HG02852 (cell line): ENCODE measurements at regions not wholly inside any gene's neighbourhood (a gene's known extent, or its start where the extent isn't known, plus 50 kb on each side); places are given as distances from the start of the nearest gene placed in this dataset.

ENCODE experiments used
- ATAC-seq: cut with Tn5 transposase; IDR thresholded peaks from one replicate; pipeline ENCODE4 v1.9.1; 2021; ENCODE audit warnings: mild to moderate bottlenecking, moderate library complexity; ENCODE audit not compliant: unreplicated experiment

DNA sequence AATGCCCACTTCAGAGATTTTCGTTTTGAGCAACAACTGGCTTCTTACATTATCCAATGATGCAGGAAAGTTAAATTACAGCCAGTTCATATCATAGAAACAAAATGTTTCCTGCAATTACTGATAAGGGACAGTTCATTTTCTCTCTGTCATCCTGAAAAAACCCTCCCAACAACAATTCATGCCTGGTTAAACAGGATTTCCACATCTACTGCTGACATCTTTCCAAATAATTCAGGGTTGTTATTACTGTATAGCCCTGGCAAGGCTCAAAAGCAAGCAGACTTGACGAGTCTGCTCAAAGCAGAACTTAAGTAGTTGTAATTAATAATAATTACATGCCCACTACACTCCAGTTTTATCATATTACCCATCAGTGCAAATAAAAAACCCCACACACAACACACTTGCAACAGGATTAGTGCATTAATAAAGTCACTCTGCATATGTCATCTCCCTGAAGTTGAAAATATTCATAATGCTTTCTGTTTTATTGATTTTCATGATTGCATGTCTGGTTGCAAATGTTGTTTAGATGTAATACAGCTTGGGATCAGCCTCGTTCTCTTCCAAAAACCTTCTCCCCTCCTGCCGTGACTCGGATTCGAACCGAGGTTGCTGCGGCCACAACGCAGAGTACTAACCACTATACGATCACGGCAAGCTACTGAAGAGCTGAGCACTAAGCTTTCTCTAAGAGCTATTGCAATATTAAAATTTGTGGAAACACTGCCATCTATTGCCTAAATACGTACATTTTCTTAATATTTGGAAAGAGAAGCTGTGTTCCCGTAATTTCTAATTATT lies 119.6 kb upstream of the NFIB start:
- ATAC-seq: no peak

DNA sequence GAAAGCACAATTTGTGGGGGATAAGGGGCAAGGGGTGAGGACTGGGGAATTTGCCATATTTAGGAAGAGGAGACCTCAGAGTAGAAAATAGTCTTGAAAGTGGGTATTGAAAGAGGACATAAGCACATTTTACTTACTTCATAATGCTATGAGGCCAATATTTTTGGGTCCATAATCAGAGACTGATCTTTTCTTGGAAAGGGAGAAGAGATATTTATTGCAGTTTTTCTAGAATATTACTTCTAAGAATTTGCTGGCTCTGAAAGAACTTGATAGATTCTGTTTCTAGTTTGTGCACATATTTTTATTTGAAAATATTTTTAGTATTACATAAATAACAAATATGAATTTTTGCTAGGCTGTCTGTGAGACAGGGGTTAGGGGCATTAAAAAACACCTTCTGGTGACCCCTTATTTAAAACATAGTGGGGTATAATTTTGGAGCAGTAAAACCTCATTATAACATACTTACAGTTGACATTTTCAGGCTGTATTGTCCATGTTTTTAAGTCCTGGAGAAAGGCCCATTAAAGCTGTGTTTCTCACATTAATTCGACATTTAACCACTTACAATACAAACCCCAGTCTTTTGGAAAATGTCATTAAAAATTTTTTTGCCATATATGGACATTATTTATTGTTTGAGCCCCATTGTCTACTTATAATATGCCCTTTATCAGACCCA lies 118.9 kb upstream of the NFIB start:
- ATAC-seq: no peak

DNA sequence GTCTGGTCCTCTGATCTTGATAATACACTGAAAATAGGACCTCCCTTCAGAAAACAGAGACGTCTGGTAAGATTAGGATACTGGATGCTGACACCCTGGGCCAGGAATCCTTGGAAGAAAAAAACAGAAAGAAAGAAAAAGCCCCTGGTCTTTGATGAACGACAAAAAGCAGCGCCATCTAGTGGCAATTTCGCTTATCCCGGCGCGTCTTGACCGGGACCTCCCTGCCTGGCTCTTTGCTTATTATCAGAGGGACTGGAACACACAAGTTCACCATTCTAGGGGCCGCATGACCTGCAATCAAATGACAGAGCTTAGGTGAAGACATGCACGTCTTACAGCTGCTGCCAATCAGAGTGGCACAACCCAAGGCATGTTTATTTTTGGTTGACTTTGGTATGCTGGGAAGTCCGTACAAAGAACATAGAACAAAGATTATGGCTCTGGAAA lies 114.9 kb upstream of the NFIB start:
- peak; percentile 64 for ATAC-seq

DNA sequence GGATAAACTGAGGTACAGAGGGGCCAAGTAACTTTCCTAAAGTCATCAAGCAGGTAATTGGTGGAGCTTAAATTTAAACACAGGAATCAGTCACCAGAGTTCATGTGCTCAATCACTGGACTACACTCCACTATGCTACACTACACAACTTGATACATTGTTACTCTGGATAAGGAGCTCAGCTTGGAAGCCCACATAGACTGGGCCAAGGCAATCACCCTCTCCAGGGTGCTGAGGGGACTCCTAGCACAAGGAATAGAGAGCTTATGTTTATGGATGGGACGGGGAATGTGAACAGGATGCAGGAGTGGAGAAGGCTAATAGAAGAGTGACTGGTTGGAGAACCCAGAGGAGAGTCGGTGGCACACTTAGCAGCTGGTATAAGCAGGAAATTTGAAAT lies 113.5 kb upstream of the NFIB start:
- ATAC-seq: no peak

DNA sequence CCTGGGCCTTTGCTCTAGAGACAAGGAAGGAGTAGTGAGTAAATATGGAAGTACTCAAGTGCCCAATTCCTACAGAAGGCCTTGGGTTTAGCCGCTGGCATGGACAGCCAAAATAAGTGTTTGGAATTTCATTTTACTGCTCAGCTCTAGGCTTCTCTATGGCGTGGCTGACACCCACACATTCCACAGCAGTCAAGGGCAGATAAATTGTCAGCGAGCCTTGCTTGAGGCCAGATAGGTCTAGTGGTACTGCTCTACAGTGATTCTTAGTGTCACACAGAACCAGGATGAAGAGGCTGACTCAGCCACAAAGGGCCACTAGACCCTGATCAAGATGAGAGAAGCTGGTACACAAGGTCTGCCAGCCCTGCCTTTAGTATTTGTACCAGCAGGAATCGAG lies 111.0 kb upstream of the NFIB start:
- ATAC-seq: no peak

DNA sequence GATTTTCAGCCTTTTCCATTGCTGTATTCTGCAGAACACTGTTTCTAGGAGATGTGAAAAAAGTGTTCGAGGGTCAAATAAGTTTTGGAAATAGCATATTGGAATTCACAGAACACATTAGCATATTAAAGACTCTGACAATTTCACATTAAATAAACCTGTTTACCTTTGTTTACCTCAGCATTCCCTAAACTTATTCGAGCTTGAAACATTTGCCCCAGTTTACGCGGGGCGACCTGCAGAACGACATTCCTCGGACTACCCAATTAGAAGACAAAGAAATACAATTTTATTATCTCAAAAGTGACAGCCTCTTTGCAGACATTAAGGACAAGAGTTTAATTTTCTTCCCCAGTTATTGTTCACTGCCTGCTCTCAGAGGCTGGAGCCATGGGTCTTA lies 110.3 kb upstream of the NFIB start:
- no peak for ATAC-seq

DNA sequence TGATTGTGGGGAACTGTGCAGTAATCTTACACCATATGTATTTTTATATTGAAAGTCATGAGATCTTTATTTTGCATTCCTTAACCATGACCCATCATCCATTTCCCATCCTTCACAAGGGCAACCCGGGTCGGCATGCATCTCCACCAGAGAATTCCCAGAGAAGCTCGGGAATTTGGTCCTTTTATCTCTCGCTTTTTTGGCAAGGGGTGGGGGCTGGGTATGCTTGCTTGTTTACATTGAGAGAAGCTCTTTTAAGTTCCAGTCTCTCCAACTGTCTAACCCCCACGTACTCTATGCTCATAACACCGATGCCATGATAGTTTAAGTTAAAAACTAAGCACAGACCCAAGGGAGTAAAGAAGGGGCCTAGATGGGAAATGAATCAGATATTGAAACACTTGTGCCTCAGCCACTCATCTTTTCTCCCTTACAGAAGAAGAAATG lies 109.9 kb upstream of the NFIB start:
- ATAC-seq: no peak

DNA sequence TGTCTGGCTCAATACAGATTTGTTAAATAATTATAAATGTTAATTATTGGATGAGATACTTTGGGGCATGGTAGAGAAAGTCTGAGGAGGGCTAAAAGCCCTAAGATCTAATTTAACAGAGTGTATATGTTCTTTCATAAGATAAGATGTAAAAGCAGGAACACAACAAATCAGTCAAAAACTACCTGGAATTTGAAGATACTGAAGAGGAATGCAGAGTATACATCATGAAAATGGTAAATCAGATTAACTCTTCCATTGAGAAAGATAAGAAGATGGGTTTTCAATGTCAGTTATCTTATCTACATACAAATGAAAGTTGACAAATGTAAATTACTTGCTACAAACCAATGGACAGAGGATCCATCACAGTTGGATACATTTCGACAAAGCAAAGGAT lies 107.3 kb upstream of the NFIB start:
- no peak for ATAC-seq

DNA sequence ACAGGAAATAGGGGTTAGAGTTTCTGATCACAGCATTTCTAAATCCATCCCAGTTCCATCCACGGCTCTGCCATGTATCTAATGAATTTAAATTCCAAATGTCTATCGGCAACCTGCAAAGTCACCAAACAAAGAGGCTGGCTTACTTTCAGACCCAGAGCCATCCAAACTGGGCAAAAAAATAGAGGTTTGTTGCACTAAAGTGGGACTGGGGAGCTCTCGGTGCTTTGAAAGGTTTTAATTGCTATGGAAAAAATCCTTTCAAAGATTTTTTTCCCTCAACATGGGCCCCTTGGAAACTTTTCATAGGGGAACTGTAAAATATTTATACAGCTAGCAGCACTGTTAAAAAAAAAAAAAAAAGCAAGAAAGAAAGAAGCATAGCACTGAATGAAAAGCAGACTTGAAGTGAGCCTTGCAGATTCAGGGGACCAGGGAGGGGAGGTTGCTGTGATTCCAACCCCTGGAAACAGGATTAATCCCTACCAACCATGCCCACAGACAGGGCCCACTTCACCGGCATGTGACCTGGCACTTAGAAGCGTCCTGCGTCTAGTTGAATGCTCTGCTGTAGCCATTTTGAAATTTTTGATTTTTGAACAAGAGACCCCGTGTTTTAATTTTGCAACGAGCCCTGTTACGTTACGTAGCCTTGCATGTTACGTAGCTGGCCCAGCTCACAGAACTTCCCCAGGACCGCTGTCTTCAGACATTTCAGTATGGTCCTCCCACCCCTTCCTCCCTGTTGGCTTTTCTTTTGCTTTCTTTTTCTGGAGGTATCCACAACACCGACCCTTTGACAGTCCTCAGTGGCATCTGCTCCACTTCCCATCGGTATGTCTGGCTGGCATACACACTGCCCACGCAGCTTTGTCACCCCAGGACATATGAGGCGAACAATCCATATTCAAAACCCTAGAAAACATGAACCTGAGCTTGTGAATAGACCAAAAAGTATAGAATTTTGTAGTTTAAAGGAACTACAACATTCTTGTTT lies 105.3 kb upstream of the NFIB start:
- no peak for ATAC-seq

DNA sequence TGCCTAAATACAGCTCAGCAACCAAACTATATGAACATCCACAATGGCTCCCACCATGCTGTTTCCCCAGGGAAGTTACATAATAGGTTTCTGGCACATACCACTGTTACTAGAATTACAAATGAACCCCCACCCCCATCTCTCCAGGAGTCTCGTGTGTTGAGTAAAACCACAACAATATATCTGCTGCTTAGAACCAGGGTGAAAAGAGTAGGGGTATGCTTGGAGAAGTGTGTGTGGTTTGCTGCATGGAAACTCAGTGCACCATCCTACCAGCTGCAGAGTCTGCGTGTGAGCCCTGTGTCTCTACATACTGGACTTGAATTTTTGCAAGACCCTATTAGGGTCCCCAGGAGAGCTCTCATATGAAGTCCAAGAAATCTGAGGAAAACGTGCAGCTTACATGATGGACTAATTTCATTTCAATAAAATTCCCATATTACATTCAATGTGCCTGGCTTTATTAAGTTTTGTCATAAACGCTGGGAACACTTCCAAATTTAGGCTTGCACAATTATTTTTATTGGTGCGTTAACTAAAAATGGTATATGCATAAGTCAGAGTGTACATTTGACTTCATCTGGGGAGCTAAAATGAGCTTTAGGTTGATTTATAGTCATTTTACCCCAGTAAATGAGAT lies 104.5 kb upstream of the NFIB start:
- ATAC-seq: no peak

DNA sequence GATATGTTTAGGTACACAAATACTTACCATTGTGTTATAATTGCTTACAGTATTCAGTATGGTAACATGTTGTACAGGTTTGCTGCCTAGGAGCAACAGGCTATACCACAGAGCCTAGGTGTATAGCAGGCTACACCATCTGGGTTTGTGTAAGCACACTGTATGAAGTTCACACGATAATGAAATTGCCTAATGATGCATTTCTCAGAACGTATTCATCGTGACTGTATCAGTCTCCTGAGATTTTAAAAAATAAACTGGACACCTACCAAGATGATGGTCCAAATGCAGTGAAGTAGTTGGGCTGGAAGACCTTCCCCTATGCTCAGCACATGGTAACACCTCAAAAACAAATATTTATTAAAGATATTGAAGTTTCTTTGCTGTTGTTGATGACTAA lies 103.3 kb upstream of the NFIB start:
- no peak for ATAC-seq

DNA sequence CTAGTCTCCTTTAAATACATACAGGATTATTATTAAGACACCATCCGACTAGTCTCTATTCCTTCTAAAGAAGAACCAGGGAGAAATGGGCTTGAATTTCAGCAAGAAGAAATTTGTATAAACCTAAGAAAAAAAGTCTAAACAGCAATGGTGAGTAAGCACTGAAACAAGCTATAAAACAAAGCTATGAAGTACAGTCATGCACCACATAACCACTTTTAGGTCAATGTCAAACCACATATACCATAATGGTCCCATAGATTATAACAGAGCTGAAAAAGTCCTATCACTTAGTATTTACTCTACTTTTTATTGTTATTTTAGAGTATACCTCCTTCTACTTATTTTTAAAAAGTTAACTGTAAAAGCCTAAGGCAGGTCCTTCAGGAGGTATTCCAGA lies 102.0 kb upstream of the NFIB start:
- no peak for ATAC-seq

DNA sequence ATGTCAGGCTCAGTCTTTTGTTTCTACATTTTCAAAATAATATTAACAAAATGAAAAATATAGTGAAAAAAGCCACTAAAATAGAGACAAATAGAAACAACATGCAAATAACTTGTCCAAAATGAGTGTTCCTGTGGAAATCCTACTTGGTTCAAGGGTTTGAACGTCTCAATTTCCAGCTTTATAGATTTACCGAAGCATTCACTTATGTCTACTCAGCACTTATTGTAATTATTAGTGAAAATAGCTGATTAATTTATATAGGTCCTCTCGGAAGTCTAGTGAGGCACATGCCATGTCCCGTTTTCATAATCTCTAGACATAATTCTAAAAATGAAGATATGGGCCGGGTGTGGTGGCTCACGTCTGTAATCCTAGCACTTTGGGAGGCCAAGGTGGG lies 99.9 kb upstream of the NFIB start:
- ATAC-seq: no peak

DNA sequence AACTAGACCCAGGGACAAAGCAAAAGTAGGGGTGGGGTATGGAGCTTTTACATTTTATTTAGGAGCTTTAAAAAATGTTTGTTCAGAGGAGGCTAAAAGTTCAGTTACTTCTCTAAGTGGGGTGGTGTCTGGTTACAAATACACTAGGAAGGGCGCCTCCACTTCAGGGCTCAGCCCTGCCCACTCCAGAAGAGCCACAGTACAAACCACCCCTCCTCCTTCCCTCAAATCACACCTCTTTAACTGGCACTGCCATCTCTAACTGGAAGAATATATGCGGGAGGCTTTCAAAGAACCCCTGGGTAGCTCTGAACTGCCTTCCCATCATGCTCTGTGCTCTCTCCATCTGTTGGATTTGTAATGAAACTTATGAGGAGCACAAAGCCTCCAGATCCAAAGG lies 98.8 kb upstream of the NFIB start:
- ATAC-seq: no peak

DNA sequence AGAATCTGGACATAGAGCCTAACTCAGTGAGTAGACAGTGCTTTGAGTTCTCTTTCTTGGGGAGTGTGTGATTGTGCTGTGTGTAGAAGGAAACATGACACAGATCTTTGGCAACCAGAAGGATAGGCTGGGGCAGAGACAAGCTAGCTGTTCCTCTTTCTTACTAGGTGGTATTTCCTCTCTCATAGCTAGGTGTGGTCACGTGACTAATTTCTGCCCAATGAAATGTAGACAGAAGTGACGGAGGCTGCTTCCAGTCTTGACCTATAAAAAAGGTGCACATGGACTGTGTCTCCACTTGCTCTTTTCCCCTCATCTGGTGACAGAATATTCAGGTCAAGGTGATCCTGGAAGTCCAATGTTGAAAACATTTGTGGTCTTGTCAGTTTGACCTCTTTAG lies 92.5 kb upstream of the NFIB start:
- ATAC-seq: no peak

DNA sequence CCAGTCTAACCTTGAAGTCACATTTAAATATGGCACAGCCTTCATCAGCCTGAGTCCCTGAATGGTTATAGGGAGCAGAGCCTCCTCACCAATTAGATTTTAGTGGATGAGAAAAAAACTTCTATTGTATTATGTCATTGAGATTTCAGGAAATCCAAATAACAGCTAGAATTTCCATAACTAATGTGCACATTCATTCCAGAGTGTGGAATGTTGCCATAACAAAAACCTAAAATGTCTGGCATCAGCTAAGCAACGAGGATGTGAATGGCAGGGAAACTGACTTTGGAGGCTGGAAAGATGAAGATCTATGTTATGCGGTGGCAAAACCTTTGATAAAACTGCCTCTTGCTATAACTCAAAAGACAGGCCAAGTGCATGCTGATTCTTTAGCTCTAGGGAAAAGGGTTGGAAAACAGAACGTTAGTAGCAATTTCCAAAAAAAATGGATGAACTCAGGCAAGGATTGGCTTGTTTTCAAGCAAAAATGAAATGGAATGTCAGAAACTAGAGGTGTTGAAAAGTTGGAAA lies 91.3 kb upstream of the NFIB start:
- no peak for ATAC-seq

DNA sequence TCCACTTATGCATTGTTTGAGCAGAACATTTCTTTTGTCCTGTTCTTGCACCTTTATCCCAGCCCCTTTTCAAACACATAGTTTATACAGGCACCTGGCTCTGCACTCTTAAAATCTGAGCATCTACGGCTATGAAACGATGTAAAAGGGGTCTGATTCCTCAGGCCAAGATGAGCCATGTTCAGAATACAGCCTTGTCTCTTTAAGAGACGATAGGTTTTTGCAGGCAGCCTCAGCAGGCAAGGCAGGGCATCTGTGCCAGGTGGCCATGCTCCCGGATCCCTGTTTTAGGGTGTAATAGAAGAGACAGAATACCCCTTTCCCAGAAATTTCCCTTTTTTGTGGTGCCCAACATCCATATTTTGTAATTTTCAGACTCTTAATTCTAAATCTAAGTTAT lies 89.1 kb upstream of the NFIB start:
- ATAC-seq: no peak

DNA sequence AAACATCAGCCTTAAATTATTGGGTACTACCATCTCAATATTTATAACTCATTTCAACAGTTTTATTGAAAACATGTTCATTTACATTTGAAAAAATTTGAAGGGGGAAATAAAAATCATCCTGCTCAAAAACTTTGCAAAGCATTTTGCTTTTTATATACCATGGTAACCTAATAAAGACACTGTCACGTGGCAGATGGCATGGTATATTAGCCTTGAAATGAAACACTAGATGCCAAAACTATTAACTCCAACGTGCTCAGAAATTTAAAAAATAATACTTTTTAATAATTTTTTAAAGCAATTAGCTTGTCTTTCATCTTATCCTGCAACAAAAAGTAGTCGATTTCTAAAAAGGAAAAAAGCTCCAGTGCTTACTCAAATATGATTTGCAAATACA lies 88.6 kb upstream of the NFIB start:
- ATAC-seq: no peak

DNA sequence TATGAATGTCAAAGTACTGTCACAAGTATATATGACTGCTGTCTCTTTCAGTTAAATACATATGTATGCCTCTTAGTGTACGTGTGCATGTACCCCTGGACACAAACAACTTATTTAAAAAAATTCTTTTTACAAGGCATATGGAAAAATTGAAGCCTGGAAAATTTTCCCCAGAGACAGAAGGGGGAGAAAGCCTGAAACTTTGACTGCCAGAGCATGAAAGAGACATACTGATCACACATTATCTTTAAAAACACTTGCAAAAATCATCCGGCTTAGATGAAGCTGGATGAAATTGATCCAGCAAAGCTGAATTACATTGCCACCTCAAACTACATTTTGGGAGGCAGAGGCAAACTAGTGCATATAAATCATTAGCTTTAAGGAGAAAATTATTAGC lies 88.0 kb upstream of the NFIB start:
- ATAC-seq: no peak

DNA sequence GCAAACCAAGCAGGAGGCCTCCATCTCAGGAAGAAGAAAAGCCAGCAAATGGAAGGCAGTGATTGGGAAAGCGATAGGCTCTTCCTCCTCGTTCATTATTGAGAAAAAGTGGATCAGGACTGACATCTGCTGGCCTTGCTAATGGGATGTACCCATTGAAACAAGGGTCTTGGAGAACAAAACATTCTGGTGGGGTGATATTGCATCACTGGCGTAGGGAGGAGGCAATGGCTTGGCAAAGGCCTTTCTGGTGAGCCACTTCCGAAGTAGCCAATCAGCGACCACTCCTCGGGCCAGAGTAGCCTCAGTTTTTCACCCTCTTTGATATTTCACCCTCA lies 86.7 kb upstream of the NFIB start:
- ATAC-seq: no peak
